ENCODE measurements at regions not wholly inside any gene's neighbourhood (a gene's known extent, or its start where the extent isn't known, plus 50 kb on each side); places are given as distances from the start of the nearest gene placed in this dataset.

DNA sequence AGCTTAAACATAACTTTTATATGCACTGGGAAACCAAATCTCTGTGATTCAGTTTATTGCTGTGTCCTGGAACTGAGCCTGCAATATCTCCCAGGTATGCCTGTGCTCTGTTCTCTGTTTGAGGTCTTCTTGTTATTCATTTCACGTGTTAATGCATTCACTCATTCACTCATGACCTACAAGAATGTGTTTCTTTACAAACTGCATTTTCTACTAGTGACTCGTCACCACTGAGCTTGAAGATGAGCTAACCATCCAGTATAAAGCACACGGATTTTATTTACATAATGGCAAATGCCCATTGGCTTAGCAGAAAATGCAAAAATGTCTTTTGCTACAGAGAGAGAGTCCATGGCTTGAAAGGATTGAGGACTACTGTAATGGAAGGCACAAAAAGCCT, 75.0 kb upstream of the DUSP10 start:
- TF ChIP-seq, protein P1, sequence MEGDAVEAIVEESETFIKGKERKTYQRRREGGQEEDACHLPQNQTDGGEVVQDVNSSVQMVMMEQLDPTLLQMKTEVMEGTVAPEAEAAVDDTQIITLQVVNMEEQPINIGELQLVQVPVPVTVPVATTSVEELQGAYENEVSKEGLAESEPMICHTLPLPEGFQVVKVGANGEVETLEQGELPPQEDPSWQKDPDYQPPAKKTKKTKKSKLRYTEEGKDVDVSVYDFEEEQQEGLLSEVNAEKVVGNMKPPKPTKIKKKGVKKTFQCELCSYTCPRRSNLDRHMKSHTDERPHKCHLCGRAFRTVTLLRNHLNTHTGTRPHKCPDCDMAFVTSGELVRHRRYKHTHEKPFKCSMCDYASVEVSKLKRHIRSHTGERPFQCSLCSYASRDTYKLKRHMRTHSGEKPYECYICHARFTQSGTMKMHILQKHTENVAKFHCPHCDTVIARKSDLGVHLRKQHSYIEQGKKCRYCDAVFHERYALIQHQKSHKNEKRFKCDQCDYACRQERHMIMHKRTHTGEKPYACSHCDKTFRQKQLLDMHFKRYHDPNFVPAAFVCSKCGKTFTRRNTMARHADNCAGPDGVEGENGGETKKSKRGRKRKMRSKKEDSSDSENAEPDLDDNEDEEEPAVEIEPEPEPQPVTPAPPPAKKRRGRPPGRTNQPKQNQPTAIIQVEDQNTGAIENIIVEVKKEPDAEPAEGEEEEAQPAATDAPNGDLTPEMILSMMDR (IDR thresholded peaks at IDR 0.05; ENCODE audit: low read depth, low read length, poor library complexity, severe bottlenecking): no peak
- TF ChIP-seq EZH2phosphoT487 (IDR thresholded peaks at IDR 0.05; ENCODE audit: borderline replicate concordance, low read length): no peak
